ENCODE measurements at regions not wholly inside any gene's neighbourhood (a gene's known extent, or its start where the extent isn't known, plus 50 kb on each side); places are given as distances from the start of the nearest gene placed in this dataset.

DNA sequence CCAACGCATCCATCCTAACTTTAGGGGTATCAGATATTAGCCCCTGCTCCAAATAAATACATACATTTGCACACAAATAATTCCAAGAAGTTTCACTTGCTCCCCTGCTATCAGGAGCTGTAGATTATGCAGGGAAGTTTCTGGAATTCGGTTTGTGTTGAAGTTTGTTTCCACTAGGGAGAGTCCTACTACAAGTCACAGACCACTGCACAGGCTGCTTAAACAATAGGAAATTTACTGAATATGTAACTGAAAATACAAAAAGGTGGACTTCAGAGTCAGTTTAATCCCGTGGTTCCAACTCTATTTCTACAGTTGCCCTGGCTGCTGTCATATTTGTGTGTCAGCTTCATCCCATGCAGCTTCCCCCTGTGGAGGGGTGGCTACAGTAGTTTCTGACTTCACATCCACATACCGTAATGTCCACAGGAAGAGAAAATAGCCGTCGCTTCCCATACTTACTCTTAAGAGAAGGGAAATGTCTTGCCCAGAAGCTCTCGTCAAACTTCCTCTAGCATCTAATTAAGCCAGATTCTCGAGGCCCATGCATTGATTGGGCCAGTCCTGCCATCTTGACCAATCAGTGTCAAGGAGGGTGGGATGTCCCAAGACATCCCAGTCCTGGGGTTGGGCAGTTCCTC lies 286.6 kb downstream of the COG6 start:
- DNase-seq, result no peak

DNA sequence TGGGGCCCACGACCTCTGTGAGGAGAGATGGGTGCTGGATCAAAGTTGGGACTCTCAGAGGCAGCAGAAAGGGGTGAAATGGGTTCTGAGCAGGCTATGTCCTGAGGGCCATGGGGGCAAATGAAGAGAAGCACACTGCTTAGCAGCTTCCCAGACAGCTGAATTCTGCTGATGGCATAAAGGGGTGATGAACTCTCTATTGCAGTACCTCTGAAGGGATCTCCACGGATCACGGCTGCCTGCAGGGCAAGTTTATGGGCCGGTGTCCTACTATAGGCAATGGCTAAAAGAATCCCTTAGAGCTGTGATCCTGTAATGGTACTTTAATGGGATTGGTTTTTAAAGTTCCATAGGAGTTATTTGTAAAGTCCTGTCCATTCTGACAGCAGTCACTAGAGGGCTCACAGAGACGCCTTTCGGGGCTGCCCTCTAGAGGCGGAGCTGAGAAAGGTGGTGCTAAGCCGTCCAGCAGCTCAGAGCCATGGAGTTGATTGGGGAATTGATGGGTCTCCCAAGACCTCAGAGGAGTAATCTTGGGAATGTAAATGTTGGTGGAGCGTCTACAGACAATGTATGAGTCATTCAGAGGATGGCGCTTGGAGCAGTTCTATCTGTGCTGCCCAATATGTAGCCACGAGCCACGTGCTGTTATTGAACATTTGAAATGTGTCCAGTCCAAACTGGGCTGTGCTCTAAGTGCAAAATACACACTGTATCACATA lies 287.3 kb downstream of the COG6 start:
- peak; percentile 41 to 85 for DNase-seq

DNA sequence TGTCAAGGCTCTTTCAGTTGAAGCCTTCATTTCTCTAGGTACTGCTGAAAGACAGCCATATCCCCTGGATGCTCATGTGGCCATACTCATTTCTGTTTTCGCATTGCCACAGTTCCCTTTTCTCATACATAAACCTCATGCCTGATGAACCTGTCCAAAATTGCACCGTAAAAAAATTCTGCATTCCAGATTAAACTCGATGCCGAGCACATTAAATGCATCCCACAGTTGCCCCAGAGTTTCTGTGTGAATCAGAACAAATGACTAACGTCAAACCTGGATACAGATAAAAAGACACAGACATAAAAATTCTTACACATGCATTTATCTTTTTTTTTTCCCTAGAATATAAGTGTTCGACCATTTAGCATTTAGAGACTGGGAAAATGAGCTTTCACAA lies 288.2 kb downstream of the COG6 start:
- DNase-seq, result no peak

DNA sequence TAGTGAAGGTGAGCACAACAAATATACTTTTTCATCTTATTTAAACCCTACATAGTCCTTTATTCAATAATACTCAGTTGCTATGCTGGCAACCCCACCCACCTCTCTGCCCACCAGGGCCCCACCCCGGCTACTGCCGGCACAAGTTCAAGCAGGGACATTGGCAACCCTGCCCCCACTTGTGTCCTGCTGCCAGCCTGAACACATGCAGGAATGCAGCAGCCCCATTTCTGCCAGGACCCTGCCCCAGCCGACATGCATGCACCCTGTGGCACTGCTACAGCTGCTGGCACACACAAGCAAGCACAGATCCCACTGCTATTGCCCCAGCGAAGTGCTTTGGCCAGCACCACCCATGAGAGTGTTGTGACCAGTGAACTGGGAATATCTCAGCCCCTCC lies 289.8 kb downstream of the COG6 start:
- DNase-seq, result no peak

DNA sequence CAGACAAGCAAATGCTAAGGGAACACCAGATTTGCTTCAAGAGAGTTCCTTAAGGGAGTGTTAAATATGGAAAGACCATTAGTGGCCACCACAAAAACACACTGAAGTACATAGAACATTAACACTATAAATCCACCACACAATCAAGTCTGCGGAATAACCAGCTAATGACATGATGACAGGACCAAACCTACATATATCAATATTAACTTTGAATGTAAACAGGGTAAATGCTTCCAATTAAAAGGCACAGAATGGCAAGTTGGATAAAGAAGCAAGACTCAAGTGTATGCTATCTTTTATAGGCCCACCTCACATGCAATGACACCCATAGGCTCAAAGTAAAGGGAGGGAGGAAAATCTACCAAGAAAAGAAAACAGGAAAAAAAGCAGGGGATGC lies 291.3 kb downstream of the COG6 start:
- DNase-seq, result no peak

DNA sequence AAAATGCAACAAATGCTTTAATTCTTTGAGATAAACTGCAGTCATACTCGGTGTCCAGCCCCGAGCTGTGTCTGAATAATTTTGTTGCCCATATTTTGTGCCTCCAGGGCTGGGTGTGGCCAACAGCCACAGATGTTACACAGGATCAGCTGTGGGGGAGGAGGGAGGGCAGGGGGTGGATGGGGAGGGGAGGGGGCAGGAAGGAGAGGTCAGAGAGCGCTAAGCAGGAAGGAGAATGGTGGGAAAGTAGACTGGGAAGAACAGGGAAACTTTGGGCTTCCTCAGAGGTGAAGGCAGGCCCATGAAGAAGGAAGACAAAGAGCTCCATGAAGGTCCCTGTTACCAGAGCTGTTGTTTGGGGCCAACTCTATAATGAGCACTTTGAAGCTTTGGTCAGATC lies 295.8 kb downstream of the COG6 start:
- DNase-seq, result no peak

DNA sequence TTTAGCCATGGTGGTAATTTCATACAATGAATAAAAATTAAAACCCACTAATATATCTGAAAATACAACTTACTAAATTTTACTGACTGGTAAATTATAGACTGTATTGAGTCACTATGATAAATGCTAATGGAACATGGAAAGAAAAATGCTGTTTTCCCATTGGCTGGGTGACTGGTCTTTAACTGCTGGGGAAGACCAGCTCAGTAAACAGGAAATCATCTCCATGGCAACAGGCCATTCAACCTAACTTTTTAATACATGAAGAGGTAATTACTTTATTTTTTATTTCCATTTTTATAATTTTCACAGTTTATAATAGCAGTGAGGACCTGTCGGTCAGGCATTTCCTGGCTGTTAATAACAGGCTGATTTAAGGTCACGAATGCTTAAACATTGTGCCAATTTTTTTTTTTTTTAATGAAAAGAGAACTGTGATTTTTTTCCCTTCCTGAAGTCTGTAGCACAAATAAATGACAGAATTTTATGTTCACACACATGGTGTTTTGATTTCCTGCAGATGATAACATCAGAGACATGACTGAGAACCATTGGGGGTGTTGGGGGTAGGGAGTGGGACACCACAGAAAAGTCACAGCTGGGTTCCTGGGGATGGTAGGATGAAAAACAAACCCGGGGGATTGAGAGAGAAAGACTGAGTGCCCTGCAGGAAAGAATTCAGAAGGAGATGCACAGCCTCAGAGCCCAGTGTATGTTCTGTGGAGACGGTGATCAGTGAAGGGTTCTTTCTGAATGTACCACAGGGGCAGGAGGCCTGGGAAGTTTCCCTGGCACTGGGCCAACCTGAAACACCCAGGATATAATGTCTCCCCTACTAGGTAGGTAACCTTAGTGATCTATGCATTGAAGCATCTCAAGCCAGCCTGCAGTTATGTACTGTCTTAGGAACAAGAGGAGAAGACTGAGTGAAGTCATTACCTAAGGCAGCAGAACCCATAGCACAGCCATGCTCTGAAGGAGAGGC lies 297.1 kb downstream of the COG6 start:
- no peak for DNase-seq

DNA sequence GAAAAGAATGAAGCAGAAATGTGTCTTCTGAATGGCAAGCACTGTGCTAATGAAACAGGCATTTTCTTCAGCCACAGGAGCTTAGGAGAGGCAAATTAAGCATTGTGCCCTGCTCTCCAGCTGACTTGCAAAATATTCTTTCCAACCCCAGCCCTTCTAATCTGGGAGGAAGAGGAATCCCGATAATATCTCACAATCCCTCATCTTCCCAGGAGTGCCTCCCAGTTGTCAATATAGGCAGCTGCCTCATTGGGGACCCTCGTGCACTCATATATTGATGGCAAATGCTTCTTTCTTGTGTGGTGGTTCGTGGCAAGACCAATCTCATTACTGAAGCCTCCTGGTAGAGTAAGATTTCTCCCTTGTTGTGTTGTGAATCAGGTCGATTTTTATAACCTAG lies 299.0 kb downstream of the COG6 start:
- no peak for DNase-seq

DNA sequence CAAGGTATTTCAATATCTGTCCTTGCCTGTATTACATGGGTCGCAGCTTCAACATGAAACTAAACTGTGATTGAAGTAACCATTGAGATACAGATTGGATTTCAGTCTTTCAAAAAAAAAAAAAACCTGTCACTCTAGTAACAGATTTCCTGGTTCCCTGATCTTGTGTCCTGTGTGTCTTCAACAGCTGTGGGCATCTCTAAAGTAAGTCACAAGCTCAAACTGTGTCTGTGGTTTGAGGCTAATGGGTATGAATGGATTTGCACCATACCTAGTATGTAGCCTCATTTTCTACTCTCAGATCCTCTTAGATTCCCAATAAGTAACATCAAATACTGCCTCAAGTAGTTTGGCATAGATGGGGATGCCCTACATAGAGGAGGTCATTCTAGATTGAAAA lies 300.1 kb downstream of the COG6 start:
- DNase-seq, result no peak

DNA sequence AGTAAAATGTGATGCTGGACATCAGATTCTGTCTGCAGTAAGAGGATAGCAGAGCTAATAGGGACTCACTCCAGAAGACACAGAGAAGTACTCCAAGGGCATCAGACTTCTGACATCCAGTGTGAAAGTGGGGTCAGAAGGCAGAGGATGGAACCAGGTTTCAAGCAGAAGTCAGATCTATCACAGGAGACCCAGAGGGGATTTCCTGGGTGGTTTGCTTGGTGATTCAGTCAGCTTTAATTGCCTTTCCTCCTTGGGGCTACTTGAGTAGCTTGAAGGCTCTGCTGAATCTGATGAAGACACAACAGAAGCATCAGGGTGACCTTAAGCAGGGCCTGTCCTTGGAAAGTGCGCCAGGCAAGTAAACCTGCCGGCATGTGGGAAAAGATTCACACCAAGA lies 300.6 kb downstream of the COG6 start:
- no peak for DNase-seq

DNA sequence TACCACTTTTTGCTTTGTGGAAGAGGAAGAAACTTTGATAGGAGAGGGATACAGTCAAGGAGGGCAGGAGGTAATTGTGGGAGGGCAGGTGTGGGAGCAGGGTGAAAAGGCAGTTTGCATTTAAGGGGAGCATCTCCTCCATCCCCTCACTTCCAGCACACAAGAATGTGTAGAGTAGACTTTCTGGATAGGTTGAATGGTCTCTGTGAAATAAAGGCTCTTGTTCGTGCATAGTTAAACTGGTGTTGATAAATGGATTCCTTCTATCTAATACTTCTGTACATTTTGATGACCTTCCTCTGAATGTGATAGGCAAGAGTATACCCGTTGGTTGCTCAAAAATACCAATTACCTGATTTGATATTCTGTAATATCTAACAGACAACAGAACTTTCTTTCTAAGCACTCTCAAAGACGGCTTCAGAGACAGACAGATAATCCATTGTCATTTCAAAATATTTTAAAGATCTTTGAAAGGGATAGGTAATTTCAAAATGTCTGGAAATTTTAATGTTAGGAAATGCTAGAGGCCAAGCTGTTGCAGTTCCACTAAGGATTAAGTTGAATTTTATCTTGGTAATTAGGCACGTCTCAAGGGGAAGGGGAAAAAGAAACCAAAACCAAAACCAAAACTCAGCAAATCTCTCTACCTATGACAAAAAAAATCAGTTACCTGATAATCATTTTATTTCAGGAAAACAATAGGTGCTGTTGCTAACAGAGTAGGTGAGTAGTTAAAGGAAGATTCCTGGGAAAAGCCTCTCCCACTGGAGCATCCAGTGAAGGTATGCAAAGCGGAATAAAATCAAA lies 302.6 kb downstream of the COG6 start:
- no peak for DNase-seq

DNA sequence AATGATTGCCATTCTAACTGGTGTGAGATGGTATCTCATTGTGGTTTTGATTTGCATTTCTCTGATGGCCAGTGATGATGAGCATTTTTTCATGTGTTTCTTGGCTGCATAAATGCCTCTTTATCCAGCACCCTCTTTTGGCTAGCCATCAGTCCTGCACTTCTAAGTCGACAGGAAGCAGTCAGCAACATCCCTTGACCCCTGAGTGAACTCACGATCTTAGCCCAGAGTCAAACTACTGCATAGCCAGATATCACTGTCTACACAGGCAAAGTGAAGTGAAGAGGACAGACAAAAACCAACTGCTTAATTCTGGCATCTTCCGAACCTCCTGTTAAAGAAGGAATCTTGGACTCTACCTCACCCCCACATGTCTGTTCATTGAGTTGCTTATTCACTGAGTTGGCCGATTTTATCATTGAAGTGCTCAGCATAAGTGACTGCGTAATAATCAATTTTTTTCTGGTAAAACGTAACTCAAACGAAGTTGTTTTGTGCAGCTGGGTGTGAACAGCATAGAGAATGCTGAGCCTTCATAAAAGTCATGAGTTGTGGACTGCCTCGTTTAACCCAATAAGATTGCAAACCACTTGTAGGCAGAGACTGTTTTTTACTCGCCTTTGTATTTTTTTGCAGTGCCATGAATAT lies 304.2 kb downstream of the COG6 start:
- peak in 1 of 2 experiments; percentile 2 for DNase-seq

DNA sequence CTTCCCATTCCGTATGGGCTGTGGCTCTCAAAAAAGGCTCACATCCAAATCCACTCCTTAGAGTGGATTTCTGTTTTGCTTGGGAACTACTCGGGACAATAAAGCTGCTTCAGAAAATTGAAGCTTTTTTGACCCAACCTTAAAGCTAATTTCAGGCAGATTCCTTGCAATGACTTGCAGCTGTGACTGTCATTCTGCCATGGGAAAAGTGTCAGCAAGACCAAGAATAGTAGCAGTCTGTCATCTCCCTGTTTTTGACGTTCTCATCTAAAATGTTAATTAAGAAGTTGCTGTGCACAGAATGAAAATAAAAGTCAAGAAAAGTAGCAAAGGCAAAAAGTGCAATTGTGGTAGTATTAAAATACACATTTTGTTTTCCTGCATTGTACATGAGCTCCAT lies 304.7 kb downstream of the COG6 start:
- no peak for DNase-seq

DNA sequence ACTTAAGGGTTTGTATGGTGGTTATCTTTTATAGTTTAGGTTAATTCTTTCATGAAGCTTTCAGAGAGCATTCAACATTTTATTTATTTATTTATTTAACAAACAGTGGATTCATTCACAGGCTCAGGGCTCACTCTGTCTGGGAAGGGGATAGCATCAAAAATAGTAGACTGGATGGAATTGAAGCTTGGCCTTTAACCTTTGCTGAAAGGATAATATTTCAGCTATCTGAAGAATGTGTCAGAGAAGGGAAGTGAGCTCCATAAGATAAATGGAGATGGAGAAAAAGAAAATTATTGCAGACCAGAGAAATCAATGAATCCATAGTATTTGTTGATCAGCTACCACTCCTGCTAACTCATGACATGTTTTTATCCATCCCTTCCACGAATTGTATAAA lies 305.6 kb downstream of the COG6 start:
- DNase-seq, result no peak

DNA sequence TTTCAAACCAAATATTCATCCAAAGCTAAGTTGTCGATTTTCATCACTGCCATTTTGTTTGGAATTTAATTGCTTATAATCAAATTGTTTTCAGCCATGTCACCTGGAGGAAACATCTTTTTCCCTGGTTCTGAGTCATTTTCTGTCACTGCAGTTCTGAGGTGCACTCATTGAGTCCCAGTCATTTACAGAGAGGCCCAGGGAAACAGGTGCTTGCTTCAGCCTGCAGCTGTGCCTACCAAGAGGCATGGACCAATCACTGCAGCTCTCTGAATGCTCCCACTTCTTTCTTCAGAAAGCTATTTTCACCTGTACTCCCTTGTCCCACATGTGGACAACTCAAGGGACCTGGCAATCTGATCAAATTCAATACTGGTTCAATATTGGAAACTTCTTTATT lies 308.1 kb downstream of the COG6 start:
- no peak for DNase-seq

DNA sequence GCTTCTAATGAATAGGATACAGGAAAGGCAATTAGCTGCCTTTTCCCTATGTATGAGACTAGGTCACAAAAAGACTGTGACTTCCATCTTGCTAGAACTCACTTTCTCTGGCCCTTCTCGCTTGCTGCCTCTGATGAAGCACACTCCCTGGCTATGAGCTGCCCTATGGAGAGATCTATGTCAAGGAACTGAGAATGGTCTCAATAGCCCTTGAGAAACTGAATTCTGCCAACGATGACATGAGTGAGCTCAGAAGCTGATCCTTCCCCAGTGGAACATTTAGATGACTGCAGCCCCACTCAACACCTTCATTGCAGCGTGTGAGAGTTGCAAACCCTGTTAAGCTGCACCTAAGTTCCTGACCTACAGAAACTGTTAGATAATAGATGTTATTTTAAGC lies 309.8 kb downstream of the COG6 start:
- no peak for DNase-seq

DNA sequence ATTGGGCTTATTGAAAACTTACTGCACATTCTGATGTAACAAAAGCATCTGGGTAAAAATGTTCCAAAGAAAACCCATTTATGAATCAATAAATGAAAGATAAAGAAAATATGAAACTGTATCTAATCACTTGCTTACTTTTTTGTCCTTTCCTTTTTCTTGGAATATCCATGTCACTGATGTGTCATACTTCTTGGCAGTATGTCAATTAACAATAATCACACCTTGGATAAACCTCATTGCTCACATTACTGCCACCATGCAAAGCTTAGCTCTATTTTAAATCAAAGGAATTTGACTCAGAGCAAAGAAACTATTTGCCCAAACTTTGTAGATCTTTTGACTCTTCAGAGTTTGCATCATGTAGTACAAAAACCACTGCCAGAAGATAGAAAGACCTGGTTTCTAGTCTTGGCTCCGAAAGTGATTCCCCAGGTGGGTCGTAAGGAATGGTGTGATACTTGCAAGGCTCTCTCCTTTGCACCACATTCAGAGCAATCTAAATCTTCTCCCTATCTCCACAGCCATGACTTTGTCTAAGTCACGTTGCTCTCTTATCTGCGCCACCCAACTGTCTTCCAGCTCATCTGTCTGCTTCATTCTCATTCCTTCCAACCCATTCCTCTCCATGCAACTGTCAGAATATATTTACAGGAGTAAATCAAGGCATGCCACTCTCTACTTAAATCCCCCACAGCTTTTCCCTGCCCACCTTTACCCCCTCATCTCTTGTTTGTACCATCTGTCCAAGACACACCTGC lies 311.9 kb downstream of the COG6 start:
- no peak for DNase-seq

DNA sequence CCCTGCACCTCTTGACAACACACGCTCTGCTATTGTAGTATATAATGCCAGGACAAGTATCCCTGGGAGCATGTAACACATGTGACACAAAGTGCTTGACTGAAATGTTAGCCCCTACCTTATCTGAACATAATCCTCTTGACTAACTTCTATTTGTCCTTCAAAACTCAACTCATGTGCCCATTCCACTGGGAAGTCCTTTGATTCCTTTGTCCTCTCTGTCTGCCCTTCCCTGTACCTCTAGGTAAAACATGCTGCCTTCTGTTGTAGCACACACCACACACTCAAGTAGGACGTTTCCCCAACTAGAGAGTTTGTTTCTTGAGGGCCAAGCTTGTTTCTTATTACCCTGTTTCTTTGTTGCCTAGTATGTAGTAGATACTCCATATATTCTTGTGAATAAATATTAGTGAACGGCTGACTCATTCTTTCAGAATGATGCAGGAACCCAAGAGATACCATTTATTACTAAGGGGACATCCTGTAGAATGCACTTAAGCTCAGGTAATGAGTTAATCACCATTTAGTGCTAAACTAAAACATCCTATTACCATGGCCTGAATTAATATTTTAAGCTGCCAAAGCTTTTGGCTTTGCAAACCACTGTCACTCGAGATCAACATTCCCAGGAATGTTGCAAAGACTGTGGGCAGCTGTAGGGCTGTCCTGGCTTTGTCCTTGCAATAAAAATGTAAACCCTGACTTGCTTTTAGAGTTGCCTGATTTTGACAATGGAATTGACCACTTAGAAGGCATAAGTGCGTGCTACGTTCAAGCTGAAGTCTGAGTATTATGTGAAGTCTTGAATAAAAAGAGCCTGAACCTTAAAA lies 313.4 kb downstream of the COG6 start:
- DNase-seq, result no peak

DNA sequence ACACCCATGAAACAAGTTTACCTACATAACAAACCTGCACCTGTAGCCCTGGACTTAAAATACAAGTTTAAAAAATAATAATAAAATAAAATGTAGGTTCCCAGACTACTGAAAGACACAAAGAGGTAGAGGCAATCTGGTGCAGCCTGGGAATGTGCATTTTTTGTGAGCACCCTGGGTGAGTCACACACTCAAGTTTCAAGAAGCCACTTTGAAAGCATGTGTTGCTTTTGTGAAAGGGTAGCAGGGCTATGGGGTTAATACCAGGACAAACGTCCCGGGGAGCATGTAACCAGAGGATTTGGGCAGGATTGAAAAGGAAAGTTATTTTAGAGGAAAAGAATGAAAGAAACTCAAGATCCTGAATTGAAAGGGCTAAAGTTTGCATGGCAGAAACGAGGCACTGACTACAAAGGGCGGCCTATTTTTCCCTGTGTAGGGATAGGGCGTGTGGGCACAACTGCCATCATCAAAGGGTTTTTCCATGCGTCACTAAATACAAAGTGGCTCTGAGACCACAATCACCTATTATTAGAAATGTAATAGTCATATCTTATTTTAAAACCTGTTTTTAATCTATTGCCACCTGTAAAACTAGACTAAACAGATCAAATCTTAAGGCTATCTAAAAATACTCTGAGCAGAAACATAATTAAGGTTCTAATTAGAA lies 314.9 kb downstream of the COG6 start:
- DNase-seq, result no peak

DNA sequence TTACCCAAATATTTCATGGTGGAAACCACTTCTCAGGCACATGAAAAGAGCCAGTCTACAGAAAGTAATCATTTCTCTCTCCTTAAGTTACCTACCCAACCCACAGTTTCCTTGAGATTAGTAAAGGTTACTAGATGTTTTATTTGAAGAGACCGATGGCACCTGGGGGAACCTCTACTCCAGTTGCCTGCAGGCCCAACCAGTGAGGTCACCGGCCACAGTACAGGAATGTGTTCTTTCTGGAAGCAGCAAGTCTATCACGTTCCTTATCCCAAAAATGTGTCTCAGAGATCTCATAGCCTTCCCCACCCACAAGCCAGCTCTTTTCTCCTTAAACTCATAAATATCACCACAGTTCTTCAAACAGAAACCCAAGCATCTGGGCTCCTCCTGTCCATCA lies 316.1 kb downstream of the COG6 start:
- no peak for DNase-seq

Measured in NCI-H526 (cell line).